Right atrium auricular region (tissue), 2 donors: ENCODE measurements at regions not wholly inside any gene's neighbourhood (a gene's known extent, or its start where the extent isn't known, plus 50 kb on each side); places are given as distances from the start of the nearest gene placed in this dataset.
A peak's percentile ranks its signal among the peaks of the same experiment; 100 is the strongest.
"Not testable (repeated sequence)": the region's sequence is repeated elsewhere in the genome, so short reads cannot be mapped to it uniquely, and the experiment has no call there.

ENCODE experiments used
- DNase-seq: peaks from one replicate; pipeline ENCODE4 v3.0.0-alpha.2; 2019; ENCODE audit warnings: low spot score
- H3K27ac ChIP-seq, 2 donors: fragments of 200-600 bp; sonication (generic); 1 replicate in 1 of 2; 2 replicates in 1 of 2; pipeline ENCODE4 v1.5.1; 2016 to 2019
- H3K27me3 ChIP-seq, 2 donors: fragments of 200-600 bp; sonication (generic); one replicate each; pipeline versions ENCODE4 v1.5.1 to v1.6.0; 2017 to 2019
- H3K36me3 ChIP-seq: fragments of 200-600 bp; sonication (generic); one replicate; pipeline ENCODE4 v1.5.1; 2016
- H3K4me1 ChIP-seq, 2 donors: fragments of 200-600 bp; sonication (generic); one replicate each; pipeline versions ENCODE4 v1.5.1 to v1.6.0; 2017 to 2019
- H3K4me3 ChIP-seq, 2 donors: fragments of 200-600 bp; sonication (generic); 1 replicate in 1 of 2; 2 replicates in 1 of 2; pipeline ENCODE4 v1.5.1; 2017 to 2019; ENCODE audit warnings: mild to moderate bottlenecking in 1 of 2, moderate library complexity in 1 of 2
- H3K9me3 ChIP-seq, 2 donors: fragments of 200-600 bp; sonication (generic); one replicate each; pipeline ENCODE4 v1.5.1; 2019
- TF ChIP-seq, protein P1 (sequence below), 2 donors: fragments of 200-600 bp; sonication (generic); IDR thresholded peaks; one replicate each; pipeline ENCODE4 v1.5.1; 2019; ENCODE audit warnings: antibody characterized with exemption in 2 of 2

DNA sequence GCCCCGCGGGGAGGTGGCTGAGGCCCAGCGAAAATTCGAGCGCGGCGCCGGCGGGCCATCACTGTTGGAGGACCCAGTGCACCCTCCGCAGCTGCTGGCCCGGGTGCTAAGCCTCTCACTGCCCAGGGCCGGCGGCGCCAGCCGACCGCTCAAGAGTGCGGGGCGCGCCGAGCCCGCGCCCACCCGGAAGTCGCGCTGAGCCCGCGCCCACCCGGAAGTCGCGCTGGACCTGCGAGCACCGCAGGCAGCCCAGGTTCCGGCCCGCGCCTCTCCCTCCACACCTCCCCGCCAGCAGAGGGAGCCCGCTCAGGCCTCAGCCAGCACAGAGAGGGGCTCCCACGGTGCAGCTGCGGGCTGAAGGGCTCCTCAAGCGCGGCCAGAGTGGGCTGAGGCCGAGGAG is 165.5 kb upstream of the BDP1 start:
- Histone ChIP-seq H3K27ac (peak overlapping the region; percentile 73 to 75), H3K4me3 (peak overlapping the region; percentile 42 to 50)
- TF ChIP-seq, protein P1, sequence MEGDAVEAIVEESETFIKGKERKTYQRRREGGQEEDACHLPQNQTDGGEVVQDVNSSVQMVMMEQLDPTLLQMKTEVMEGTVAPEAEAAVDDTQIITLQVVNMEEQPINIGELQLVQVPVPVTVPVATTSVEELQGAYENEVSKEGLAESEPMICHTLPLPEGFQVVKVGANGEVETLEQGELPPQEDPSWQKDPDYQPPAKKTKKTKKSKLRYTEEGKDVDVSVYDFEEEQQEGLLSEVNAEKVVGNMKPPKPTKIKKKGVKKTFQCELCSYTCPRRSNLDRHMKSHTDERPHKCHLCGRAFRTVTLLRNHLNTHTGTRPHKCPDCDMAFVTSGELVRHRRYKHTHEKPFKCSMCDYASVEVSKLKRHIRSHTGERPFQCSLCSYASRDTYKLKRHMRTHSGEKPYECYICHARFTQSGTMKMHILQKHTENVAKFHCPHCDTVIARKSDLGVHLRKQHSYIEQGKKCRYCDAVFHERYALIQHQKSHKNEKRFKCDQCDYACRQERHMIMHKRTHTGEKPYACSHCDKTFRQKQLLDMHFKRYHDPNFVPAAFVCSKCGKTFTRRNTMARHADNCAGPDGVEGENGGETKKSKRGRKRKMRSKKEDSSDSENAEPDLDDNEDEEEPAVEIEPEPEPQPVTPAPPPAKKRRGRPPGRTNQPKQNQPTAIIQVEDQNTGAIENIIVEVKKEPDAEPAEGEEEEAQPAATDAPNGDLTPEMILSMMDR (IDR thresholded peaks at IDR 0.05), result peak in 1 of 2 donors; percentile 21
- not testable (repeated sequence) for H3K9me3 ChIP-seq, H3K27me3 ChIP-seq, DNase-seq, H3K4me1 ChIP-seq, H3K36me3 ChIP-seq

GRCh38 chr5:71290979-71291378 is 164.5 kb upstream of the BDP1 start:
- not testable (repeated sequence) for H3K4me1 ChIP-seq, H3K27me3 ChIP-seq, H3K36me3 ChIP-seq, H3K27ac ChIP-seq, H3K9me3 ChIP-seq, DNase-seq, H3K4me3 ChIP-seq
